Thymus (tissue), 11 donors: ENCODE measurements at regions not wholly inside any gene's neighbourhood (a gene's known extent, or its start where the extent isn't known, plus 50 kb on each side); places are given as distances from the start of the nearest gene placed in this dataset.

ENCODE experiments used
- DNase-seq, 9 donors: peaks; one replicate each; pipeline ENCODE4 v3.0.0-alpha.2; 2013; ENCODE audit warnings: low spot score in 9 of 9, low read depth in 6 of 9, missing footprints in 1 of 9
- H3K27ac ChIP-seq, 2 donors: one replicate each; pipeline ENCODE4 v1.5.1; 2013; ENCODE audit warnings: control low read depth in 1 of 2, low read depth in 1 of 2, low read length in 1 of 2, mild to moderate bottlenecking in 1 of 2, moderate library complexity in 1 of 2
- H3K27me3 ChIP-seq, 2 donors: one replicate each; pipeline ENCODE4 v1.5.1; 2013; ENCODE audit warnings: low read length in 1 of 2; ENCODE audit not compliant: control insufficient read depth in 2 of 2, insufficient read depth in 1 of 2
- H3K36me3 ChIP-seq, 2 donors: one replicate each; pipeline ENCODE4 v1.5.1; 2013; ENCODE audit warnings: low read length in 1 of 2, mild to moderate bottlenecking in 1 of 2, moderate library complexity in 1 of 2; ENCODE audit not compliant: control insufficient read depth in 2 of 2, insufficient read depth in 2 of 2
- H3K4me1 ChIP-seq, 2 donors: one replicate each; pipeline ENCODE4 v1.5.1; 2013; ENCODE audit warnings: low read length in 2 of 2; ENCODE audit not compliant: control insufficient read depth in 2 of 2, insufficient read depth in 2 of 2
- H3K4me3 ChIP-seq, 2 donors: one replicate each; pipeline ENCODE4 v1.5.1; 2013; ENCODE audit warnings: low read length in 2 of 2, control low read depth in 1 of 2, mild to moderate bottlenecking in 1 of 2
- H3K9me3 ChIP-seq, 2 donors: one replicate each; pipeline ENCODE4 v1.5.1; 2013; ENCODE audit warnings: low read length in 1 of 2, mild to moderate bottlenecking in 1 of 2; ENCODE audit not compliant: control insufficient read depth in 2 of 2, insufficient read depth in 1 of 2
- WGBS: extraction: QIAGEN DNeasy Blood & Tissue Kit; methylation state at CpG from one replicate; pipeline ENCODE4 v1.1.7; 2013; 5-methylcytosine and 5-hydroxymethylcytosine counted together
- donor health status: healthy.

DNA sequence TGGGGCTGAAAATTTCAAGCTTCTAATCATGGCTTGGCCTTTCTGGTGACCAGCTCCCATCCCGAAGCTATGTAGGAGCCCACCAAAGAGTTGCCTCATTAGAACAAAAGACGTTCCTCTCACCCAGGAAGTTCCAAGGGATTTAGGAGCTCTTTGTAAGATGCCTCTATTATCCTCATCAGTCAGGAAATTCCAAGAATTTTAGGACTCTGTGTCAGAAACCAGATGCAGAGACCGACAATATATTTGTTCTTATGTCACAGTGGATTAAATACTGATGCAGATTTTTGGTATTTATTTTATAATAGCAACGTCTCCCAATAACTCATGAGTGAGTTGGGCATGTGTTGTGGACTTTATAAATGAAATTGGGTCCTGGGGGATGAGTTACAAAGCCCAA, 91.8 kb upstream of the SKOR2 start:
- Histone ChIP-seq H3K27ac (no peak overlapping the region), H3K9me3 (no peaks in the 10 kb centered on the region), H3K27me3 (no peaks in the 10 kb centered on the region), H3K4me1 (no peaks in the 10 kb centered on the region), H3K36me3 (no peaks in the 10 kb centered on the region), H3K4me3 (no peak overlapping the region)
- 78% methylated on average over 4 of the region's 4 CpGs for WGBS
- DNase-seq = no peak

DNA sequence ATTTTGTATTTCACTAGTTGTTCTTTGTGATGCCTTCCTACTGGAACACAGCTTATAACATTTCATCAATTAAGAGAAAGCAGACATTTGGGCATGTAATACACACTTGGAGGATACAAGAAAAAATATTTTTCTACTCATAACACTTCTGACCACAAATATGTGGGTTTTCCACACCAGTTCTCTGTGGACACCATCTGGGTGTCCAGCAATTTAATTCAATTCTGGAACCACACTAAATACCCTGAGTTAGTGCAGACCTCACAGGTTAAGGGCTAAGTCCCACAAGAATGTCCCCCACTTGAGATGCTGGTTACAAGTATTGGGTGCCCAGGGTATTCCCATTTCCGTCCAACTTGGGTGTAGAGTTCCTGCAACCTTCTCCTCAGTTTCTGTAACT, 91.1 kb upstream of the SKOR2 start:
- Histone ChIP-seq H3K9me3 (no peaks in the 10 kb centered on the region), H3K4me1 (no peaks in the 10 kb centered on the region), H3K27ac (no peak overlapping the region), H3K27me3 (no peaks in the 10 kb centered on the region), H3K36me3 (no peaks in the 10 kb centered on the region), H3K4me3 (no peak overlapping the region)
- DNase-seq = no peak
- WGBS = 96% methylated on average over 1 of the region's 1 CpG

GRCh38 chr18:47341678-47342077, 90.2 kb upstream of the SKOR2 start:
- WGBS = 92% methylated on average over 6 of the region's 6 CpGs
- no peaks in the 10 kb centered on the region for H3K27me3 ChIP-seq
- no peak for DNase-seq
- H3K4me1 ChIP-seq = no peaks in the 10 kb centered on the region
- H3K9me3 ChIP-seq = no peaks in the 10 kb centered on the region
- no peak overlapping the region for H3K4me3 ChIP-seq
- H3K36me3 ChIP-seq = no peaks in the 10 kb centered on the region
- no peak overlapping the region for H3K27ac ChIP-seq

- Histone ChIP-seq H3K36me3 (no peaks in the 10 kb centered on the region), H3K4me1 (no peaks in the 10 kb centered on the region), H3K4me3 (no peak overlapping the region), H3K9me3 (no peaks in the 10 kb centered on the region), H3K27ac (no peak overlapping the region), H3K27me3 (no peaks in the 10 kb centered on the region)
- DNase-seq = no peak
Measured at GRCh38 chr18:47334966-47335365, 83.5 kb upstream of the SKOR2 start.

DNA sequence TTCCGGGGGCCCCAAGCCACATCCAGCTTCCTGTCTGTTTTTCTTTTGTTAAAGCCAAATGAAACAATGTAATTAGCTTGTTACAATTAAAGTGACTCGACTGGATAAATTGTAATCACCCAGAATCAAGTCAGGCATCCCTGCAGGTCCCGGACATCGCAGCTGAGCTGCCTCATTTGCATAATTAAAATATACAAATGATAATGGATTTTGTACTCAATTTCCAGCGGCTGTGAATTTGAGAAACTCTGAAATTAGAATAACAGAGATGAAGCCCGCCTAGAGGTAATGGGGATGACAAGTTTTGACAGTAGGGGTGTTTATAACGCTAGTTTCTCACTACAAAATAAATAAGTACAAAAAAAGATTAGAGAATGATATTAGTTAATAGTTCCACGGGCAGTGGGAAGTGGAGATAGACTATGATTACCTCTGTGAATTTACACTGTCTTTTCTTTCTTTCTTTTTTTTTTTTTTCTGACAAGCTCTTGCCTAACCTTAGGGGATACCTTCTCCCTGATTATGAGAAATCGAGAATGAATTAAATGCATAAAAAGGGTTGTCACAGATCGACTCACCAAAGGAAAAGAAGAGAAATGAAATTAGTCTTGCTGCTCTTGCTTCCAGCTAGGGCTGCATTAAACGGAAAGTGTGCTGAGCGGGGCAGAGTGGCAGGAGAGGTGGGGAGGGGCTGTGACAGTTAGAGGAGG, 82.6 kb upstream of the SKOR2 start:
- 82% methylated on average over 12 of the region's 12 CpGs for WGBS
- Histone ChIP-seq H3K36me3 (no peaks in the 10 kb centered on the region), H3K9me3 (no peaks in the 10 kb centered on the region), H3K27me3 (no peaks in the 10 kb centered on the region), H3K4me1 (no peaks in the 10 kb centered on the region), H3K27ac (no peak overlapping the region), H3K4me3 (no peak overlapping the region)
- DNase-seq = no peak

GRCh38 chr18:47331641-47332040, 80.2 kb upstream of the SKOR2 start:
- 72% methylated on average over 1 of the region's 1 CpG for WGBS
- H3K27ac ChIP-seq = no peak overlapping the region
- no peak overlapping the region for H3K4me3 ChIP-seq
- no peaks in the 10 kb centered on the region for H3K9me3 ChIP-seq
- no peaks in the 10 kb centered on the region for H3K36me3 ChIP-seq
- H3K27me3 ChIP-seq = no peaks in the 10 kb centered on the region
- H3K4me1 ChIP-seq = no peaks in the 10 kb centered on the region
- no peak for DNase-seq

GRCh38 chr18:47331026-47331425, 79.6 kb upstream of the SKOR2 start:
- 93% methylated on average over 7 of the region's 7 CpGs for WGBS
- no peak overlapping the region for H3K27ac ChIP-seq
- no peaks in the 10 kb centered on the region for H3K4me1 ChIP-seq
- H3K9me3 ChIP-seq = no peaks in the 10 kb centered on the region
- no peak overlapping the region for H3K4me3 ChIP-seq
- no peak for DNase-seq
- no peaks in the 10 kb centered on the region for H3K27me3 ChIP-seq
- no peaks in the 10 kb centered on the region for H3K36me3 ChIP-seq

GRCh38 chr18:47323158-47323557, 71.7 kb upstream of the SKOR2 start:
- Histone ChIP-seq H3K36me3 (no peaks in the 10 kb centered on the region), H3K27ac (no peak overlapping the region), H3K4me3 (no peak overlapping the region), H3K4me1 (no peaks in the 10 kb centered on the region), H3K9me3 (no peaks in the 10 kb centered on the region), H3K27me3 (no peaks in the 10 kb centered on the region)
- no peak for DNase-seq
- 88% methylated on average over 3 of the region's 3 CpGs for WGBS

DNA sequence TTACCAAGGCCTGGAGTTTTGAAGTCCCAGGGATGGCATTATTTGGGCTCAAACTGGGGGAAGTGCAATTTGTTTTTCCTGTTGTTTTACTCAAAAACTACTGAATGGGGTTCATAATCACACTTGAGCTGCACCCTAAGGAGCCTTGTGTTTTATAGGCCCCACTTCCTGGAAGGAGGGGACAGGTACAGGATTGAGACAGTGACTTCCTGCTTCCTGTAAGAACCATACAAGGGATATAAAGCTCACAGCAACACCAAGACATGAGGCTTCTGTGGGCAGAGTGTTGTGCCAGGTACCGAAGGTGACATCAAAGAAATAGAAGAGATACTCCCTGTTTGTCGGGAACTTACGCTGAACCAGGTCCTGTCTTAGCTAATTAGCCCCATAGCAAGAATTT, 70.4 kb upstream of the SKOR2 start:
- WGBS = 96% methylated on average over 3 of the region's 3 CpGs
- no peak overlapping the region for H3K27ac ChIP-seq
- H3K4me1 ChIP-seq = no peaks in the 10 kb centered on the region
- no peaks in the 10 kb centered on the region for H3K27me3 ChIP-seq
- H3K9me3 ChIP-seq = no peaks in the 10 kb centered on the region
- H3K36me3 ChIP-seq = no peaks in the 10 kb centered on the region
- H3K4me3 ChIP-seq = no peak overlapping the region
- no peak for DNase-seq
